ENCODE measurements at regions not wholly inside any gene's neighbourhood (a gene's known extent, or its start where the extent isn't known, plus 50 kb on each side); places are given as distances from the start of the nearest gene placed in this dataset.
A peak's percentile ranks its signal among the peaks of the same experiment; 100 is the strongest.

DNA sequence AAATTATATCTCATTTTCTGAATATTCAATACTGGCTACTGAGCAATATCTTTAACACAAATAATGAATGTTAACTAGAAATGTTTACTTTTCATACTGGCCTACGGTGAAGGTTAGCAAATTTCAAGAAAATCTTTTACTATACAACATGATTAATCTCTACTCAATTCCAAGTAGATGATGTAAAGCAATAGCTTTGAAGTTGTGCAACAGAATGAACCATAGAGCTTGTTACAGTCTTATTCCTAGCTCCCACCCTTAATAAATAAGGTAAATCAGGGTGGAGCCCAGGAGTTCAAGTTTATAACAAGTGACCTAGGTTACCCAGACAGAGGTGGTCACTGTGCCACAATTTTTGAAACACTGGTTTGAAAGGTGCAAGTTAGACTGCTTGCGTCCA, 1678.1 kb downstream of the KCNT2 start:
- Histone ChIP-seq H3K4me1 (replicated peaks in 1 of 2; ENCODE audit: control insufficient read depth in 2 of 2, insufficient read depth in 2 of 2, low read length in 2 of 2) (no peaks in the 10 kb centered on the region), H3K9me1 (ENCODE audit: control insufficient read depth, insufficient read depth, low read length) (no peaks in the 10 kb centered on the region), H3K4me3 (no peak overlapping the region), H3K79me2 (ENCODE audit: control insufficient read depth, insufficient read depth, low read length) (no peaks in the 10 kb centered on the region), H3K36me3 (ENCODE audit: control insufficient read depth, insufficient read depth, low read length) (no peaks in the 10 kb centered on the region), H2AFZ (ENCODE audit: low read depth, low read length) (no peak overlapping the region), H3K27ac (ENCODE audit: extremely low read depth, low read depth, low read length) (no peak overlapping the region), H4K20me1 (replicated peaks; ENCODE audit: control insufficient read depth, insufficient read depth, low read length) (no peaks in the 10 kb centered on the region), H3K4me2 (ENCODE audit: insufficient read depth, low read length) (no peak overlapping the region), H3K9me3 (replicated peaks; ENCODE audit: control insufficient read depth, insufficient read depth, low read depth, low read length) (no peaks in the 10 kb centered on the region), H3K9ac (ENCODE audit: insufficient read depth in 1 of 2, low read depth in 2 of 2, low read length in 2 of 2) (no peak overlapping the region), H3K27me3 (ENCODE audit: control insufficient read depth in 2 of 2, insufficient read depth in 2 of 2, low read length in 2 of 2) (no peaks in the 10 kb centered on the region)
- TF ChIP-seq MTA2 (IDR thresholded peaks at IDR 0.05; ENCODE audit: low read depth) (no peak), TAF15 (IDR thresholded peaks at IDR 0.05; ENCODE audit: low read depth, low read length) (no peak)
- TF ChIP-seq, protein P1, sequence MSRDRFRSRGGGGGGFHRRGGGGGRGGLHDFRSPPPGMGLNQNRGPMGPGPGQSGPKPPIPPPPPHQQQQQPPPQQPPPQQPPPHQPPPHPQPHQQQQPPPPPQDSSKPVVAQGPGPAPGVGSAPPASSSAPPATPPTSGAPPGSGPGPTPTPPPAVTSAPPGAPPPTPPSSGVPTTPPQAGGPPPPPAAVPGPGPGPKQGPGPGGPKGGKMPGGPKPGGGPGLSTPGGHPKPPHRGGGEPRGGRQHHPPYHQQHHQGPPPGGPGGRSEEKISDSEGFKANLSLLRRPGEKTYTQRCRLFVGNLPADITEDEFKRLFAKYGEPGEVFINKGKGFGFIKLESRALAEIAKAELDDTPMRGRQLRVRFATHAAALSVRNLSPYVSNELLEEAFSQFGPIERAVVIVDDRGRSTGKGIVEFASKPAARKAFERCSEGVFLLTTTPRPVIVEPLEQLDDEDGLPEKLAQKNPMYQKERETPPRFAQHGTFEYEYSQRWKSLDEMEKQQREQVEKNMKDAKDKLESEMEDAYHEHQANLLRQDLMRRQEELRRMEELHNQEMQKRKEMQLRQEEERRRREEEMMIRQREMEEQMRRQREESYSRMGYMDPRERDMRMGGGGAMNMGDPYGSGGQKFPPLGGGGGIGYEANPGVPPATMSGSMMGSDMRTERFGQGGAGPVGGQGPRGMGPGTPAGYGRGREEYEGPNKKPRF (IDR thresholded peaks at IDR 0.05; ENCODE audit: low read depth, low read length): no peak
- BruUV-seq (replicated peaks): no TSS peak
- no peak for ATAC-seq
- intact Hi-C loops (cut with micrococcal nuclease): no loop called here
- no peak for FAIRE-seq
- DNase-seq (ENCODE audit: extremely low read depth in 1 of 4, low spot score in 3 of 4): no peak
- ChIA-PET CTCF (ENCODE audit: low intra/inter-chr PET ratio) (no interaction called here), POLR2A (no interaction called here)
- in situ Hi-C loops (cut with MboI): no loop called here
- WGBS (ENCODE audit: insufficient coverage, low coverage, missing lambda C conversion rate): 9% methylated on average over 2 of the region's 2 CpGs

DNA sequence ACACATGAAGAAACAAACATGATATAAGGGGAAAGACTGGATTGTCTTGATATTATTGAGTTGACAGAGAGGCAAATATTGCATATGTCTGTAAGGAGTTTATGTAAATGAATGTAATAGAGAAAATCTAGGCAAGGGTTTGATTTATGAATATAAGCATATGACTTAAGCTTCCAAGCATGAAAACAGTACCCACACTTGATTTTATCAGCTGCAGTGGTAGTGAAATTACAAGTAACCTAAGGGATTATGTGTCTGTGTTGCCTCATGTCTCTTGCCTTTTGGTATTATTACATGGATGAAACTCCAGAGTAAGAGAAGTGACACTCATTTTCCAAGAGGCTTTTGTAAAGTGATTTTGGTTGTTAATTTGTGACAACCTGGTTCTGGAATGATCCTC, 1678.9 kb downstream of the KCNT2 start:
- BruUV-seq (replicated peaks): no TSS peak
- Histone ChIP-seq H3K27ac (ENCODE audit: extremely low read depth, low read depth, low read length) (no peak overlapping the region), H2AFZ (ENCODE audit: low read depth, low read length) (no peak overlapping the region), H3K79me2 (ENCODE audit: control insufficient read depth, insufficient read depth, low read length) (no peaks in the 10 kb centered on the region), H3K4me2 (ENCODE audit: insufficient read depth, low read length) (no peak overlapping the region), H3K27me3 (ENCODE audit: control insufficient read depth in 2 of 2, insufficient read depth in 2 of 2, low read length in 2 of 2) (no peaks in the 10 kb centered on the region), H4K20me1 (replicated peaks; ENCODE audit: control insufficient read depth, insufficient read depth, low read length) (no peaks in the 10 kb centered on the region), H3K9me1 (ENCODE audit: control insufficient read depth, insufficient read depth, low read length) (no peaks in the 10 kb centered on the region), H3K9me3 (replicated peaks; ENCODE audit: control insufficient read depth, insufficient read depth, low read depth, low read length) (no peaks in the 10 kb centered on the region), H3K36me3 (ENCODE audit: control insufficient read depth, insufficient read depth, low read length) (no peaks in the 10 kb centered on the region), H3K4me3 (no peak overlapping the region), H3K4me1 (replicated peaks in 1 of 2; ENCODE audit: control insufficient read depth in 2 of 2, insufficient read depth in 2 of 2, low read length in 2 of 2) (no peaks in the 10 kb centered on the region), H3K9ac (ENCODE audit: insufficient read depth in 1 of 2, low read depth in 2 of 2, low read length in 2 of 2) (no peak overlapping the region)
- in situ Hi-C loops (cut with MboI) (no loop called here), intact Hi-C loops (cut with micrococcal nuclease) (no loop called here)
- peak; percentile 23 for TF ChIP-seq MEIS2 (IDR thresholded peaks at IDR 0.05; ENCODE audit: partially characterized antibody)
- TF ChIP-seq CEBPG (CRISPR knock-in tag; IDR thresholded peaks at IDR 0.05): no peak
- peak in 1 of 2 experiments; percentile 43; a peak in 1 of 4 replicates for TF ChIP-seq CEBPG (tag; conservative IDR thresholded peaks at IDR 0.05 in 1 of 2, IDR thresholded peaks at IDR 0.05 in 1 of 2)
- no peak for TF ChIP-seq ZNF507 (tag; conservative IDR thresholded peaks at IDR 0.05)
- TF ChIP-seq SIN3A (IDR thresholded peaks at IDR 0.05; ENCODE audit: borderline replicate concordance in 2 of 2, control insufficient read depth in 1 of 2, low read depth in 2 of 2, low read length in 2 of 2): no peak
- TF ChIP-seq, protein P2, sequence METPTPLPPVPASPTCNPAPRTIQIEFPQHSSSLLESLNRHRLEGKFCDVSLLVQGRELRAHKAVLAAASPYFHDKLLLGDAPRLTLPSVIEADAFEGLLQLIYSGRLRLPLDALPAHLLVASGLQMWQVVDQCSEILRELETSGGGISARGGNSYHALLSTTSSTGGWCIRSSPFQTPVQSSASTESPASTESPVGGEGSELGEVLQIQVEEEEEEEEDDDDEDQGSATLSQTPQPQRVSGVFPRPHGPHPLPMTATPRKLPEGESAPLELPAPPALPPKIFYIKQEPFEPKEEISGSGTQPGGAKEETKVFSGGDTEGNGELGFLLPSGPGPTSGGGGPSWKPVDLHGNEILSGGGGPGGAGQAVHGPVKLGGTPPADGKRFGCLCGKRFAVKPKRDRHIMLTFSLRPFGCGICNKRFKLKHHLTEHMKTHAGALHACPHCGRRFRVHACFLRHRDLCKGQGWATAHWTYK (CRISPR knock-in tag; IDR thresholded peaks at IDR 0.05): no peak
- TF ChIP-seq HDAC8 (tag; IDR thresholded peaks at IDR 0.05): no peak
- ATAC-seq (no peak), DNase-seq (ENCODE audit: extremely low read depth in 1 of 4, low spot score in 3 of 4) (no peak), FAIRE-seq (no peak)
- ChIA-PET CTCF (ENCODE audit: low intra/inter-chr PET ratio) (no interaction called here), POLR2A (no interaction called here)

Measured in K562 (cell line).